Activated T-helper 1 cell treated with anti-CD3 and anti-CD28 coated beads, Interleukin-12 subunit alpha, Interleukin-12 subunit beta, Interleukin-2, Interleukin-4 antibody, amounts not matched to agents 30 ng/mL and 10 ng/mL and 1 ng/mL, durations not matched to agents 14 hours and 24 hours and 36 hours (primary cell): ENCODE measurements at regions not wholly inside any gene's neighbourhood (a gene's known extent, or its start where the extent isn't known, plus 50 kb on each side); places are given as distances from the start of the nearest gene placed in this dataset.
"Not testable (repeated sequence)": the region's sequence is repeated elsewhere in the genome, so short reads cannot be mapped to it uniquely, and the experiment has no call there.

Source experiments
- DNase-seq: peaks from one replicate; pipeline ENCODE4 v3.0.0; 2021; ENCODE audit warnings: low spot score
- H3K27ac Mint-ChIP-seq: one replicate; pipeline ENCODE4 v1.8.0; 2021; ENCODE audit warnings: mild to moderate bottlenecking, mixed read lengths
- H3K27me3 Mint-ChIP-seq: one replicate; pipeline ENCODE4 v1.8.0; 2022; ENCODE audit warnings: mild to moderate bottlenecking, moderate library complexity, mixed read lengths; ENCODE audit not compliant: insufficient read depth
- H3K36me3 Mint-ChIP-seq: one replicate; pipeline ENCODE4 v1.8.0; 2021; ENCODE audit warnings: low read depth, mixed read lengths
- H3K4me1 Mint-ChIP-seq: one replicate; pipeline ENCODE4 v1.8.0; 2021; ENCODE audit warnings: low read depth, mixed read lengths
- H3K4me3 Mint-ChIP-seq: one replicate; pipeline ENCODE4 v1.8.0; 2021; ENCODE audit warnings: mild to moderate bottlenecking, moderate library complexity, mixed read lengths
- H3K9me3 Mint-ChIP-seq: one replicate; pipeline ENCODE4 v1.8.0; 2021; ENCODE audit warnings: mixed read lengths
- intact Hi-C: fragments of 100-400 bp; cut with micrococcal nuclease; formaldehyde crosslinking; loops from one replicate; pipeline ENCODE4 v1.15.1; 2024

- Mint-ChIP-seq H3K36me3 (no peaks in the 10 kb centered on the region), H3K27me3 (no peaks in the 10 kb centered on the region), H3K4me3 (no peak overlapping the region), H3K27ac (no peak overlapping the region), H3K4me1 (no peaks in the 10 kb centered on the region), H3K9me3 (peaks cover 9% of the 10 kb centered on the region)
- DNase-seq: no peak
- intact Hi-C loops: no loop called here
Measured at GRCh38 chr5:28710360-28710759, 1672.0 kb upstream of the CDH9 start.

DNA sequence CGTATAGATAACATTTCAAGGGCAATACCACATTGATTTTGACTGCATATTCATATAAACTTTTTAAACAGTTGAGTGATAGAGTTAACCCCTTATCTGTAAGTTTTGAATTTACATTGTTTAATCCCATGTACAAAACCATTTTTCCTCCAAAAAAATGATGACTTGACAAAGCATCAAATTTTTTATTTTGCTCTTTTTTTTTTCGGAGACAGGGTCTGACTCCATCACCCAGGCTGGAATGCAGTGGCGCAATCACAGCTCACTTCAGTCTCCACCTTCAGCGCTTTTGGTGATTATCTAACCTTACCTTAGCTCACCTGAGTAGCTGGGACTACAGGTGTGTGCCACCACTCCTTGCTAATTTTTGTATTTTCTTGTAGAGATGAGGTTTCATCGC lies 1670.1 kb upstream of the CDH9 start:
- Mint-ChIP-seq H3K36me3 (no peaks in the 10 kb centered on the region), H3K27me3 (no peaks in the 10 kb centered on the region), H3K4me3 (no peak overlapping the region), H3K4me1 (no peaks in the 10 kb centered on the region), H3K9me3 (peaks cover 9% of the 10 kb centered on the region), H3K27ac (no peak overlapping the region)
- intact Hi-C loops: no loop called here
- no peak for DNase-seq

GRCh38 chr5:28707706-28708105 lies 1669.3 kb upstream of the CDH9 start:
- no peak for DNase-seq
- H3K4me1 Mint-ChIP-seq: no peaks in the 10 kb centered on the region
- no peak overlapping the region for H3K27ac Mint-ChIP-seq
- H3K27me3 Mint-ChIP-seq: no peaks in the 10 kb centered on the region
- no peaks in the 10 kb centered on the region for H3K36me3 Mint-ChIP-seq
- H3K4me3 Mint-ChIP-seq: no peak overlapping the region
- peaks cover 9% of the 10 kb centered on the region for H3K9me3 Mint-ChIP-seq
- intact Hi-C loops: no loop called here

- no peak overlapping the region for H3K27ac Mint-ChIP-seq
- DNase-seq: no peak
- intact Hi-C loops: no loop called here
- no peak overlapping the region for H3K4me3 Mint-ChIP-seq
- peaks cover 18% of the 10 kb centered on the region for H3K9me3 Mint-ChIP-seq
- H3K4me1 Mint-ChIP-seq: no peaks in the 10 kb centered on the region
- no peaks in the 10 kb centered on the region for H3K36me3 Mint-ChIP-seq
- H3K27me3 Mint-ChIP-seq: no peaks in the 10 kb centered on the region
Measured at GRCh38 chr5:28703651-28704260, 1665.4 kb upstream of the CDH9 start.

DNA sequence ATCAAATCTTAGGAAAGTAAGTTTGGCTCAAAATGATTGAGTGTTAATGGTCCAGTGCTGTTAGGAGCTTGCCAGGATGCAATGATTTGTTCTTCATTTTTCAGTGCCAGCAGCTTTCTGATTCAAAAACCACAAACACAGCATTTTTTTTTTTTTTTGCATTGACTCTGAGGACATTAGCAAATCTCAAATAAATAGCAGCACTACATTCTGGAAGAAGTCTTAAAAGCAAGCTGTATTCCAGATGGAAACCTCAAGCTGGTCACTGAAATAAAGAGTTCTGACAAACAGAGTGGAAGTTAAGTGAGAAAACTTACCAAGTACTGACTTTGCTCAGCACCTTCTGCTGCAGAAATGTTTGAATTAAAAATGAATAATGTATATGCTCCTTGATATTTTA lies 1653.1 kb upstream of the CDH9 start:
- Mint-ChIP-seq H3K36me3 (no peaks in the 10 kb centered on the region), H3K9me3 (no peaks in the 10 kb centered on the region), H3K27me3 (no peaks in the 10 kb centered on the region), H3K4me1 (no peaks in the 10 kb centered on the region), H3K4me3 (no peak overlapping the region), H3K27ac (no peak overlapping the region)
- intact Hi-C loops: no loop called here
- DNase-seq: no peak

GRCh38 chr5:28685794-28686193 lies 1647.4 kb upstream of the CDH9 start:
- DNase-seq: no peak
- Mint-ChIP-seq H3K36me3 (no peaks in the 10 kb centered on the region), H3K27me3 (no peaks in the 10 kb centered on the region), H3K4me3 (no peak overlapping the region), H3K4me1 (no peaks in the 10 kb centered on the region), H3K27ac (no peak overlapping the region), H3K9me3 (peaks cover 7% of the 10 kb centered on the region)
- intact Hi-C loops: no loop called here

DNA sequence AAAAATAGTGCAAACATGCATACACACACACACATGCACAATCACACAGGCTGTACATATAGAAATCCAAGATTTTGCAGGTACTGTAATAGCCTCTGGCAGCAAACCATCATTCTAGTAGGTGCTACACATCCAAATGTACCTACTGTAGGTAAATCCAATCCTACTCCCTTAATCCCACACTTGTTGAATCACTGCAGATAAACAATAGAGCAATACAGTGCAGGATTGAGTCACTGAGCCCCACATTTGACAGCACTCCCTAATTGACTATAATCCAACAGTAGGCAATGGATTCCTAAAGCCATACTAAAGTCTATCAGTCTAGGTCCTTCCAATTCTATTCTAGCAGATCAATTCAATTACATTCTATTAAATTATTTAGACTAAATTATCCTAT lies 1640.5 kb upstream of the CDH9 start:
- DNase-seq: no peak
- H3K4me1 Mint-ChIP-seq: no peaks in the 10 kb centered on the region
- H3K27ac Mint-ChIP-seq: no peak overlapping the region
- intact Hi-C loops: no loop called here
- no peak overlapping the region for H3K4me3 Mint-ChIP-seq
- H3K9me3 Mint-ChIP-seq: peaks cover 3% of the 10 kb centered on the region
- no peaks in the 10 kb centered on the region for H3K36me3 Mint-ChIP-seq
- H3K27me3 Mint-ChIP-seq: no peaks in the 10 kb centered on the region

- H3K4me1 Mint-ChIP-seq: no peaks in the 10 kb centered on the region
Measured at GRCh38 chr5:28666110-28666509, 1627.7 kb upstream of the CDH9 start.

GRCh38 chr5:28648108-28648507 lies 1609.7 kb upstream of the CDH9 start:
- intact Hi-C loops: no loop called here
- H3K27ac Mint-ChIP-seq: no peak overlapping the region
- H3K36me3 Mint-ChIP-seq: no peaks in the 10 kb centered on the region
- no peaks in the 10 kb centered on the region for H3K27me3 Mint-ChIP-seq
- H3K4me1 Mint-ChIP-seq: no peaks in the 10 kb centered on the region
- DNase-seq: no peak
- no peak overlapping the region for H3K4me3 Mint-ChIP-seq
- peaks cover 1% of the 10 kb centered on the region for H3K9me3 Mint-ChIP-seq

More at GRCh38 chr5:28666110-28666509, 1627.7 kb upstream of the CDH9 start:
- H3K27me3 Mint-ChIP-seq: no peaks in the 10 kb centered on the region
- no peaks in the 10 kb centered on the region for H3K36me3 Mint-ChIP-seq
- intact Hi-C loops: no loop called here
- no peak overlapping the region for H3K27ac Mint-ChIP-seq
- no peak overlapping the region for H3K4me3 Mint-ChIP-seq
- peaks cover 31% of the 10 kb centered on the region for H3K9me3 Mint-ChIP-seq
- no peak for DNase-seq

DNA sequence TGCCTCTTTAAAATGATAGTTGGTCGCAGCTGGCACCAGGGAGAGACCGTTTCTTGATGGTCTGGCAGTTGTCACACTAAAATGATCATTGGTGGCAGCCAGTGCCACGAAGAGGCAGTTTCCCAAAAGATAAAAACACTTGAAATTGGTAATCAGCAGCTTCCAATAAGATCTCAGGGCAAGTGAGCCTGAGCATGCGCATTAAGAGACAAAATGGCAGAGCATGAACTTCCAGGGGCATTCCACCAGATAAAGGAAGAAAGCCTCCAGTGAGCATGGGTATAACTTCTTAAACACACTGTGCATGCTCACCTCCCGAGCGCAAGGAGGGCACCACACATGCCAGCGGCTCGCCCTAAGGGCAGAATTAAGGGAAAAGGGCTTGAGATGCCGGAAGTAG lies 1594.2 kb upstream of the CDH9 start:
- Mint-ChIP-seq H3K36me3 (no peaks in the 10 kb centered on the region), H3K27me3 (no peaks in the 10 kb centered on the region), H3K4me3 (no peak overlapping the region), H3K9me3 (peaks cover 11% of the 10 kb centered on the region), H3K27ac (no peak overlapping the region), H3K4me1 (no peaks in the 10 kb centered on the region)
- intact Hi-C loops: no loop called here
- DNase-seq: no peak

DNA sequence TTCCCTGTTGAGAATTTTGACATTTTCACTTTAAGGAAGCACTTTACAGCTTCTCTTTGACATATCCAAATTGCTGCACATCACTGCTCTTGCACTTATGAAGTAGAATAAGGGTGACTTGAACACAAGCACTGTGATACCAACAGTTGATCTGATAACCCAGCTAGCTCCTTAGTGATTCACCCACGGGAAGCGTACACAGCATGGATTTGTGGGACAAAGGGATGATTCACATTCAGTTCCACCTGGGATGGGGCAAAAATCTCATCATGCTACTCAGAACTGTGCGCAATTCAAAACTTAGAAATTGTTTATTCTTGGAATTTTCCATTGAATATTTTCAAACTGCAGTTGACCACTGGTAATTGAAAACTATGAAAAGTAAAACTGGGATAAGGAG lies 1565.5 kb upstream of the CDH9 start:
- Mint-ChIP-seq H3K27me3 (no peaks in the 10 kb centered on the region), H3K9me3 (peaks cover 31% of the 10 kb centered on the region), H3K36me3 (no peaks in the 10 kb centered on the region), H3K4me1 (no peaks in the 10 kb centered on the region), H3K4me3 (no peak overlapping the region), H3K27ac (no peak overlapping the region)
- intact Hi-C loops: no loop called here
- DNase-seq: no peak

DNA sequence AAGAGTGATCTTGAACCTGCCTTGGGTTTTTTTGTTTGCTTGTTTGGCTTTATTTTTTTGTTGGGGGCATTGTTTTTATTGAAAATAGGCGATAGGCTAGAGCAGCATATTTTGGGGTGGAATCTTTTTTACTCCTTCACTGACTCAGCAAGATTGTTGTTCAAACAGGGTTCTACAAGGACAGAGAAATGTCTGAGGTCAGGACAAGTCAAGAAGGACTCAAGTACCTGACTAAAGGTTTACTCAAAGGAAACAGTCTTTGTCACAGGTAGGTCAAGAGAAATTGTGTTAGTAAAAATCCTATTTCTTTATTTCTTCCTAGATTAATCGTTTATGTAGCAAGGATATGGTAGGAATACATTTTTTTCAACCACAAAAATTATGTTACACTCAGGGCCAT lies 1564.0 kb upstream of the CDH9 start:
- H3K27me3 Mint-ChIP-seq: no peaks in the 10 kb centered on the region
- DNase-seq: no peak
- intact Hi-C loops: no loop called here
- no peaks in the 10 kb centered on the region for H3K36me3 Mint-ChIP-seq
- no peak overlapping the region for H3K4me3 Mint-ChIP-seq
- no peaks in the 10 kb centered on the region for H3K4me1 Mint-ChIP-seq
- H3K9me3 Mint-ChIP-seq: peaks cover 24% of the 10 kb centered on the region
- no peak overlapping the region for H3K27ac Mint-ChIP-seq

DNA sequence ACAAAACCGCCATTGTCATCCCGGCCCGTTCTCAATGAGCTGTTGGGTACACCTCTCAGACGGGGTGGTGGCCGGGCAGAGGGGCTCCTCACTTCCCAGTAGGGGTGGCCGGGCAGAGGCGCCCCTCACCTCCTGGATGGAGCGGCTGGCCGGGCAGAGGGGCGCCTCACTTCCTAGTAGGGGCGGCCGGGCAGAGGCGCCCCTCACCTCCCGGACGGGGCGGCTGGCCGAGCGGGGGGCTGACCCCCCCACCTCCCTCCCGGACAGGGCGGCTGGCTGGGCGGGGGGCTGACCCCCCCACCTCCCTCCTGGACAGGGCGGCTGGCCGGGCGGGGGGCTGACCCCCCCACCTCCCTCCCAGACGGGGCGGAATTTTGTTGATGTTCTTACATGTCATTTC lies 1558.3 kb upstream of the CDH9 start:
- H3K4me1 Mint-ChIP-seq, H3K27me3 Mint-ChIP-seq, DNase-seq, intact Hi-C loops, H3K4me3 Mint-ChIP-seq, H3K36me3 Mint-ChIP-seq, H3K27ac Mint-ChIP-seq: not testable (repeated sequence)
- peaks cover 20% of the 10 kb centered on the region for H3K9me3 Mint-ChIP-seq

- DNase-seq: no peak
- no peaks in the 10 kb centered on the region for H3K4me1 Mint-ChIP-seq
- H3K36me3 Mint-ChIP-seq: no peaks in the 10 kb centered on the region
- H3K27me3 Mint-ChIP-seq: no peaks in the 10 kb centered on the region
- H3K27ac Mint-ChIP-seq: no peak overlapping the region
- intact Hi-C loops: no loop called here
- peaks cover 41% of the 10 kb centered on the region for H3K9me3 Mint-ChIP-seq
- no peak overlapping the region for H3K4me3 Mint-ChIP-seq
Measured at GRCh38 chr5:28580616-28581015, 1542.2 kb upstream of the CDH9 start.
